Activated CD4-positive, alpha-beta memory T cell treated with anti-CD3 and anti-CD28 coated beads for 36 hours (primary cell): ENCODE measurements at regions not wholly inside any gene's neighbourhood (a gene's known extent, or its start where the extent isn't known, plus 50 kb on each side); places are given as distances from the start of the nearest gene placed in this dataset.

Experiments used
- CTCF ChIA-PET: fragments of 350-600 bp; sonication (Branson Sonifier 250); formaldehyde crosslinking; loops from one replicate; lab custom pipeline; 2021; ENCODE audit warnings: antibody characterized with exemption, inconsistent platforms; lab: Charles Lee
- POLR2A ChIA-PET: fragments of 350-600 bp; sonication (Branson Sonifier 250); formaldehyde crosslinking; loops from one replicate; lab custom pipeline; 2021; ENCODE audit warnings: antibody characterized with exemption; lab: Charles Lee
- DNase-seq: peaks from one replicate; pipeline ENCODE4 v3.0.0-alpha.2; 2020
- H3K27ac Mint-ChIP-seq: one replicate; pipeline ENCODE4 v1.8.0; 2021; ENCODE audit warnings: mixed read lengths
- H3K27me3 Mint-ChIP-seq: one replicate; pipeline ENCODE4 v1.8.0; 2021; ENCODE audit warnings: mixed read lengths
- H3K36me3 Mint-ChIP-seq: one replicate; pipeline ENCODE4 v1.8.0; 2021; ENCODE audit warnings: mixed read lengths
- H3K4me1 Mint-ChIP-seq: one replicate; pipeline ENCODE4 v1.8.0; 2021; ENCODE audit warnings: low read depth, mixed read lengths
- H3K4me3 Mint-ChIP-seq: one replicate; pipeline ENCODE4 v1.8.0; 2021; ENCODE audit warnings: mild to moderate bottlenecking, mixed read lengths
- H3K9me3 Mint-ChIP-seq: one replicate; pipeline ENCODE4 v1.8.0; 2021; ENCODE audit warnings: mixed read lengths
- intact Hi-C: fragments of 100-400 bp; cut with micrococcal nuclease; formaldehyde crosslinking; loops from one replicate; pipeline ENCODE4 v1.15.1; 2023

GRCh38 chr5:111813537-111813936, 56.5 kb upstream of the NREP start:
- Mint-ChIP-seq H3K36me3 (no peaks in the 10 kb centered on the region), H3K9me3 (no peaks in the 10 kb centered on the region), H3K27me3 (no peaks in the 10 kb centered on the region), H3K27ac (no peak overlapping the region), H3K4me3 (no peak overlapping the region), H3K4me1 (no peaks in the 10 kb centered on the region)
- no peak for DNase-seq
- ChIA-PET POLR2A (interaction anchor here (0.6 kb wide), 1 partner anchor 1918 kb away, joined by 3 read pairs; no protein-coding TSS in a partner anchor), CTCF (interaction anchor here (1.0 kb wide), 1 partner anchor 263 kb away, joined by 3 read pairs; no protein-coding TSS in a partner anchor)
- intact Hi-C loops, result loop anchor here (10.0 kb wide), 1 partner anchor 259 kb away; no protein-coding TSS in a partner anchor

DNA sequence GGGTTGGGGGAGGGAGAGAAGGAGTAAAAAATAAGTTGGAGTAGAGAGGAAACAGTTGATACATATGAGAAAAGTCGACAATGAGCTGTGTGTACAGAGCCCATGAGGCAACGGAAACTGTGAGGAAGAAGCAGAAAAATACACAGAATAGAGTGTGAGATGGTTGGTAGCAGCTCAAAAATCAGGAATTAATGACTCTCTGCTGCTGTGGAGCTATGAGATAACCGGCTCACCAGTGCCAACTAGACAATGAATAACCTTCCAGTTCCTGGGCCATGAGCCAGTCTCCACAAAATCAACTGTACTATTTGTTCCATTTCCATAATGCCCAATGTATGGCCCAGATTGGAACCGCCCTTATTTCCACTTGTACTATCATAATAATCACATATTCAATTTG, 53.1 kb upstream of the NREP start:
- POLR2A ChIA-PET, result no interaction called here
- H3K4me1 Mint-ChIP-seq, result no peaks in the 10 kb centered on the region
- no peak for DNase-seq
- no peaks in the 10 kb centered on the region for H3K9me3 Mint-ChIP-seq
- H3K27ac Mint-ChIP-seq, result no peak overlapping the region
- CTCF ChIA-PET, result no interaction called here
- intact Hi-C loops, result loop anchor here (10.0 kb wide), 1 partner anchor 255 kb away; no protein-coding TSS in a partner anchor
- no peak overlapping the region for H3K4me3 Mint-ChIP-seq
- no peaks in the 10 kb centered on the region for H3K36me3 Mint-ChIP-seq
- H3K27me3 Mint-ChIP-seq, result no peaks in the 10 kb centered on the region
